ENCODE measurements at regions not wholly inside any gene's neighbourhood (a gene's known extent, or its start where the extent isn't known, plus 50 kb on each side); places are given as distances from the start of the nearest gene placed in this dataset.

- Histone ChIP-seq H2AFZ (ENCODE audit: low read depth, low read length, poor library complexity, severe bottlenecking) (peak overlapping the region; percentile 95), H3K27me3 (ENCODE audit: insufficient read depth, low read length) (no peaks in the 10 kb centered on the region), H3K4me3 (replicated peaks in 1 of 2; ENCODE audit: low read depth in 1 of 2, low read length in 2 of 2) (no peak overlapping the region), H3K9ac (ENCODE audit: low read length) (no peak overlapping the region), H3K9me3 (ENCODE audit: control insufficient read depth in 1 of 2, insufficient read depth in 1 of 2, low read depth in 1 of 2, low read length in 2 of 2) (no peaks in the 10 kb centered on the region), H3K4me2 (ENCODE audit: low read length) (no peak overlapping the region), H3K79me2 (ENCODE audit: insufficient read depth, low read length) (no peaks in the 10 kb centered on the region), H3K27ac (ENCODE audit: low read depth, low read length) (no peak overlapping the region), H3K4me1 (ENCODE audit: control insufficient read depth in 1 of 2, insufficient read depth in 2 of 2, low read length in 2 of 2) (peaks cover 0 to 6% of the 10 kb centered on the region in 2 experiments; a peak in 2 of 4 replicates), H3K9me2 (ENCODE audit: insufficient read depth) (no peaks in the 10 kb centered on the region), H3K36me3 (ENCODE audit: control insufficient read depth in 1 of 2, insufficient read depth in 2 of 2, low read length in 2 of 2) (no peaks in the 10 kb centered on the region), H4K20me1 (ENCODE audit: insufficient read depth) (no peaks in the 10 kb centered on the region)
- peak; percentile 87 for ATAC-seq
- peak; percentile 52 for DNase-seq (ENCODE audit: low read depth, low spot score)
- CTCF ChIA-PET, result interaction anchor here (0.6 to 1.4 kb wide), 2 partner anchors 9 to 61 kb away, joined by 3 to 4 read pairs; no protein-coding TSS in a partner anchor
- POLR2A ChIA-PET, result no interaction called here
- BruUV-seq (replicated peaks), result no TSS peak
- RAD21 ChIA-PET (ENCODE audit: low non-redundant PET in 1 of 2, low total read pairs in 2 of 2, uncharacterized antibody in 2 of 2, unreplicated experiment in 2 of 2), result no interaction called here
- intact Hi-C loops (cut with micrococcal nuclease), result loop anchor here (5.0 to 10.0 kb wide), 2 partner anchors 539 to 787 kb away; partner anchors contain the start of gene GATA6
- TF ChIP-seq JUND (IDR thresholded peaks at IDR 0.05) (no peak), TCF7L2 (IDR thresholded peaks at IDR 0.05; ENCODE audit: borderline replicate concordance, extremely low read depth, insufficient read depth, insufficient read length) (no peak), EZH2 (IDR thresholded peaks at IDR 0.05) (no peak), EGR1 (IDR thresholded peaks at IDR 0.05; ENCODE audit: low read depth) (no peak), ZFX (IDR thresholded peaks at IDR 0.05) (no peak), YY1 (IDR thresholded peaks at IDR 0.05; ENCODE audit: extremely low read depth, insufficient replicate concordance, low read depth, low read length) (no peak), POLR2A (IDR thresholded peaks at IDR 0.05; ENCODE audit: borderline replicate concordance, extremely low read depth, insufficient read depth, insufficient read length) (no peak), FOSL1 (IDR thresholded peaks at IDR 0.05; ENCODE audit: low read depth) (0 out of 2 replicates have a peak, but pooled peaks have one; percentile 17), ZBTB33 (IDR thresholded peaks at IDR 0.05; ENCODE audit: extremely low read depth, insufficient replicate concordance, low read length) (no peak), RAD21 (IDR thresholded peaks at IDR 0.05; ENCODE audit: low read depth) (peak; percentile 63), EZH2phosphoT487 (IDR thresholded peaks at IDR 0.05; ENCODE audit: borderline replicate concordance) (no peak), ZNF274 (IDR thresholded peaks at IDR 0.05; ENCODE audit: low read depth, low read length) (no peak), REST (IDR thresholded peaks at IDR 0.05; ENCODE audit: low read depth) (no peak), CEBPB (IDR thresholded peaks at IDR 0.05; ENCODE audit: low read depth) (no peak; the same call in 1 of the 2 replicates), CBX3 (IDR thresholded peaks at IDR 0.05; ENCODE audit: low read depth) (peak; percentile 55; the same call in 1 of the 2 replicates), SIN3A (IDR thresholded peaks at IDR 0.05; ENCODE audit: low read depth) (no peak), MAX (IDR thresholded peaks at IDR 0.05) (no peak), SP1 (IDR thresholded peaks at IDR 0.05; ENCODE audit: low read depth) (no peak)
- TF ChIP-seq, protein P1, sequence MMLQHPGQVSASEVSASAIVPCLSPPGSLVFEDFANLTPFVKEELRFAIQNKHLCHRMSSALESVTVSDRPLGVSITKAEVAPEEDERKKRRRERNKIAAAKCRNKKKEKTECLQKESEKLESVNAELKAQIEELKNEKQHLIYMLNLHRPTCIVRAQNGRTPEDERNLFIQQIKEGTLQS (IDR thresholded peaks at IDR 0.05), result no peak
- TF ChIP-seq, protein P2, sequence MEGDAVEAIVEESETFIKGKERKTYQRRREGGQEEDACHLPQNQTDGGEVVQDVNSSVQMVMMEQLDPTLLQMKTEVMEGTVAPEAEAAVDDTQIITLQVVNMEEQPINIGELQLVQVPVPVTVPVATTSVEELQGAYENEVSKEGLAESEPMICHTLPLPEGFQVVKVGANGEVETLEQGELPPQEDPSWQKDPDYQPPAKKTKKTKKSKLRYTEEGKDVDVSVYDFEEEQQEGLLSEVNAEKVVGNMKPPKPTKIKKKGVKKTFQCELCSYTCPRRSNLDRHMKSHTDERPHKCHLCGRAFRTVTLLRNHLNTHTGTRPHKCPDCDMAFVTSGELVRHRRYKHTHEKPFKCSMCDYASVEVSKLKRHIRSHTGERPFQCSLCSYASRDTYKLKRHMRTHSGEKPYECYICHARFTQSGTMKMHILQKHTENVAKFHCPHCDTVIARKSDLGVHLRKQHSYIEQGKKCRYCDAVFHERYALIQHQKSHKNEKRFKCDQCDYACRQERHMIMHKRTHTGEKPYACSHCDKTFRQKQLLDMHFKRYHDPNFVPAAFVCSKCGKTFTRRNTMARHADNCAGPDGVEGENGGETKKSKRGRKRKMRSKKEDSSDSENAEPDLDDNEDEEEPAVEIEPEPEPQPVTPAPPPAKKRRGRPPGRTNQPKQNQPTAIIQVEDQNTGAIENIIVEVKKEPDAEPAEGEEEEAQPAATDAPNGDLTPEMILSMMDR (IDR thresholded peaks at IDR 0.05 in 2 of 3, conservative IDR thresholded peaks at IDR 0.05 in 1 of 3; ENCODE audit: borderline replicate concordance in 1 of 3, insufficient read depth in 1 of 3, low read depth in 2 of 3, low read length in 2 of 3), result peak; percentile 53 to 85 (median 77); a peak in 5 of 6 replicates
These were observed 229.1 kb upstream of the RBBP8 start for GRCh38 chr18:22703883-22704585.

Measured in HCT116 (cell line).